ENCODE measurements at regions not wholly inside any gene's neighbourhood (a gene's known extent, or its start where the extent isn't known, plus 50 kb on each side); places are given as distances from the start of the nearest gene placed in this dataset.
A peak's percentile ranks its signal among the peaks of the same experiment; 100 is the strongest.

DNA sequence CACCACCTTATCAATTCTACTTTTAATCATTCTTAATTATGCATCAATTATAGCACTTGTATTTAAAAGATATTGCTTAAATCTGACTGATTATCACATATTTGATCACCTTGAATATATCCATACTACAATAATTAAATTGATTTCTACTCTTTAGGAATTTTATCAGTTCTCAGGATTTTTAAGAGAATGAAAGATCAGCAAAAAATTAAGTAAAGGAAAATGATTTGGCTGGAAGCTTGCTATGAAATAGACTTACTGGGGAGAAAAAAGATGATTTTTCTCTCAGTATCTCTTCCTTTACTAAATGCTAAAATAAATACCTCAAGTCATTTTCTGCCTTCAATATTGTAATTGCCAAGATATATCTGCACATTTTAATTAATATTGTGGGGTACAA, 848.6 kb downstream of the LTN1 start:
- no TSS peak for BruUV-seq (replicated peaks)
- Histone ChIP-seq H2AFZ (ENCODE audit: low read depth, low read length) (no peak overlapping the region), H3K36me3 (ENCODE audit: control insufficient read depth, insufficient read depth, low read length) (no peaks in the 10 kb centered on the region), H3K79me2 (ENCODE audit: control insufficient read depth, insufficient read depth, low read length) (no peaks in the 10 kb centered on the region), H3K4me2 (ENCODE audit: insufficient read depth, low read length) (no peak overlapping the region), H3K27me3 (ENCODE audit: control insufficient read depth in 2 of 2, insufficient read depth in 2 of 2, low read length in 2 of 2) (no peaks in the 10 kb centered on the region), H3K9ac (ENCODE audit: insufficient read depth in 1 of 2, low read depth in 2 of 2, low read length in 2 of 2) (no peak overlapping the region), H3K4me1 (replicated peaks in 1 of 2; ENCODE audit: control insufficient read depth in 2 of 2, insufficient read depth in 2 of 2, low read length in 2 of 2) (no peaks in the 10 kb centered on the region), H3K27ac (ENCODE audit: extremely low read depth, low read depth, low read length) (no peak overlapping the region), H3K9me3 (replicated peaks; ENCODE audit: control insufficient read depth, insufficient read depth, low read depth, low read length) (no peaks in the 10 kb centered on the region), H3K4me3 (no peak overlapping the region), H3K9me1 (ENCODE audit: control insufficient read depth, insufficient read depth, low read length) (no peaks in the 10 kb centered on the region), H4K20me1 (replicated peaks; ENCODE audit: control insufficient read depth, insufficient read depth, low read length) (no peaks in the 10 kb centered on the region)
- peak; percentile 58 for TF ChIP-seq ZNF316 (IDR thresholded peaks at IDR 0.05)
- TF ChIP-seq KDM1A (IDR thresholded peaks at IDR 0.05): no peak
- in situ Hi-C loops (cut with MboI) (no loop called here), intact Hi-C loops (cut with micrococcal nuclease) (no loop called here)
- ATAC-seq: no peak
- FAIRE-seq: no peak
- no peak for DNase-seq (ENCODE audit: extremely low read depth in 1 of 4, low spot score in 3 of 4)
- POLR2A ChIA-PET: no interaction called here
- CTCF ChIA-PET (ENCODE audit: low intra/inter-chr PET ratio): no interaction called here

DNA sequence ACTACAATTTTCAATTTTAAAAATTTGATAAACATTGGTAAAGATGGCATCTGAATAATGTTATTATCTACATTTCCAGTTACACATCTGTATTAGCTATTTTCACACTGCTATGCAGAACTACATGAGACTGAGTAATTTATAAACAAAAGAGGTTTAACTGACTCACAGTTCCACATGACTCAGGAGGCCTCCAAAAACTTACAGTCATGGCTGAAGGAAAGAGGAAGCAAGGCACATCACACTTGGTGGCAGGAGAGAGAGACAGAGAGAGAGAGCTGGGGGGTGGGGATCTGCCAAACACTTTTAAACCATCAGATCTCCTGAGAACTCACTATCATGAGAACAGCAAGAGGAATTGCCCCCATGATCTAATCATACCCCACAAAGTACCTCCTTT, 850.0 kb downstream of the LTN1 start:
- BruUV-seq (replicated peaks): no TSS peak
- in situ Hi-C loops (cut with MboI): no loop called here
- H3K27ac ChIP-seq (ENCODE audit: extremely low read depth, low read depth, low read length): no peak overlapping the region
- H4K20me1 ChIP-seq (replicated peaks; ENCODE audit: control insufficient read depth, insufficient read depth, low read length): no peaks in the 10 kb centered on the region
- H3K36me3 ChIP-seq (ENCODE audit: control insufficient read depth, insufficient read depth, low read length): no peaks in the 10 kb centered on the region
- no peak overlapping the region for H3K4me3 ChIP-seq
- H3K9me1 ChIP-seq (ENCODE audit: control insufficient read depth, insufficient read depth, low read length): no peaks in the 10 kb centered on the region
- no peak overlapping the region for H2AFZ ChIP-seq (ENCODE audit: low read depth, low read length)
- H3K4me1 ChIP-seq (replicated peaks in 1 of 2; ENCODE audit: control insufficient read depth in 2 of 2, insufficient read depth in 2 of 2, low read length in 2 of 2): no peaks in the 10 kb centered on the region
- TF ChIP-seq ZNF431 (CRISPR knock-in tag; IDR thresholded peaks at IDR 0.05) (no peak), POLR2AphosphoS2 (IDR thresholded peaks at IDR 0.05; ENCODE audit: low read length) (no peak)
- FAIRE-seq (no peak), ATAC-seq (no peak), DNase-seq (ENCODE audit: extremely low read depth in 1 of 4, low spot score in 3 of 4) (no peak)
- H3K9me3 ChIP-seq (replicated peaks; ENCODE audit: control insufficient read depth, insufficient read depth, low read depth, low read length): no peaks in the 10 kb centered on the region
- no peaks in the 10 kb centered on the region for H3K27me3 ChIP-seq (ENCODE audit: control insufficient read depth in 2 of 2, insufficient read depth in 2 of 2, low read length in 2 of 2)
- POLR2A ChIA-PET: no interaction called here
- intact Hi-C loops (cut with micrococcal nuclease): no loop called here
- no peak overlapping the region for H3K9ac ChIP-seq (ENCODE audit: insufficient read depth in 1 of 2, low read depth in 2 of 2, low read length in 2 of 2)
- CTCF ChIA-PET (ENCODE audit: low intra/inter-chr PET ratio): no interaction called here
- H3K79me2 ChIP-seq (ENCODE audit: control insufficient read depth, insufficient read depth, low read length): no peaks in the 10 kb centered on the region
- H3K4me2 ChIP-seq (ENCODE audit: insufficient read depth, low read length): no peak overlapping the region
